ENCODE measurements at regions not wholly inside any gene's neighbourhood (a gene's known extent, or its start where the extent isn't known, plus 50 kb on each side); places are given as distances from the start of the nearest gene placed in this dataset.

DNA sequence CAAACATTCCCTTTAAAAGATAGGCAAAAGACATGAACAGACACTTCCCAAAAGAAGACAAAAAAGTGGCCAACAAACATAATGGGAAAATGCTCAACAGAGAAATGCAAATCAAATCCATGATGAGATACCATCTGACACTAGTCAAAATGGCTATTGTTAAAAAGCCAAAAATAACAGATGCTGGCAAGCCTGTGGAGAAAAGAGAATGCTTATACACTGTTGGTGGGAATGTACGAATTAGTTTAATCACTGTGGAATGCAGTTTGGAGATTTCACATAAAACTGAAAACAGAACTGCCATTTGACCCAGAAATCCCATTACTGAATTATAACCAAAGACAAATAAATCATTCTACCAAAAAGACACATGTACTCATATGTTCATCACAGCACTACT is 58.3 kb upstream of the WDR41 start:
- Histone ChIP-seq H3K27me3 (ENCODE audit: control insufficient read depth, insufficient read depth, low read length) (peaks cover 2% of the 10 kb centered on the region; the same call in 1 of the 2 replicates), H3K36me3 (ENCODE audit: control insufficient read depth, insufficient read depth, low read length) (no peaks in the 10 kb centered on the region), H2BK20ac (ENCODE audit: low read depth, low read length) (no peak overlapping the region), H2BK5ac (ENCODE audit: low read depth, low read length, poor library complexity, severe bottlenecking) (no peak overlapping the region), H2BK120ac (ENCODE audit: low read depth, low read length) (no peak overlapping the region), H3K9me1 (ENCODE audit: insufficient read depth, low read length) (no peaks in the 10 kb centered on the region), H2AFZ (replicated peaks; ENCODE audit: low read length, poor library complexity) (no peak overlapping the region), H2AK5ac (ENCODE audit: low read depth, low read length) (no peak overlapping the region), H3K56ac (ENCODE audit: extremely low read depth, insufficient read depth, low read length) (no peak overlapping the region), H3K18ac (ENCODE audit: low read depth, low read length) (no peak overlapping the region), H3K9me3 (ENCODE audit: control insufficient read depth, insufficient read depth, low read length) (no peaks in the 10 kb centered on the region), H3K23ac (ENCODE audit: low read depth, low read length) (no peak overlapping the region), H2AK9ac (replicated peaks; ENCODE audit: low read depth, low read length, poor library complexity) (no peak overlapping the region), H4K5ac (ENCODE audit: low read depth, low read length) (no peak overlapping the region), H3K27ac (ENCODE audit: insufficient read depth, low read length) (no peak overlapping the region), H3K4me2 (ENCODE audit: low read depth, low read length) (no peak overlapping the region), H4K8ac (ENCODE audit: low read depth in 2 of 2, low read length in 2 of 2) (no peak overlapping the region), H3K4ac (ENCODE audit: low read depth, low read length) (no peak overlapping the region), H4K20me1 (ENCODE audit: insufficient read depth, low read length) (no peaks in the 10 kb centered on the region), H3K14ac (replicated peaks; ENCODE audit: low read depth, low read length) (no peak overlapping the region), H4K91ac (ENCODE audit: insufficient read depth, low read depth, low read length) (no peak overlapping the region), H3K4me1 (ENCODE audit: control insufficient read depth, insufficient read depth, low read length) (no peaks in the 10 kb centered on the region), H3K4me3 (ENCODE audit: insufficient read depth, low read depth, low read length) (no peak overlapping the region), H3K79me1 (ENCODE audit: low read depth in 1 of 2, low read length in 2 of 2) (no peaks in the 10 kb centered on the region), H2BK15ac (ENCODE audit: low read depth, low read length) (no peak overlapping the region), H3K9ac (ENCODE audit: low read depth, low read length) (no peak overlapping the region)
- POLR2A ChIA-PET (ENCODE audit: unreplicated experiment), result no interaction called here
- DNase-seq, result no peak
- no peak for ATAC-seq (ENCODE audit: low read depth)
- BruUV-seq (replicated peaks), result no TSS peak
- WGBS, 2 experiments (ENCODE audit: extremely low coverage in 2 of 2, insufficient read length in 1 of 2), result no CpG with 5 or more reads among the region's 1 CpG
- no peak for TF ChIP-seq MAZ (IDR thresholded peaks at IDR 0.05; ENCODE audit: borderline replicate concordance, low read depth, low read length)
- TF ChIP-seq, protein P1, sequence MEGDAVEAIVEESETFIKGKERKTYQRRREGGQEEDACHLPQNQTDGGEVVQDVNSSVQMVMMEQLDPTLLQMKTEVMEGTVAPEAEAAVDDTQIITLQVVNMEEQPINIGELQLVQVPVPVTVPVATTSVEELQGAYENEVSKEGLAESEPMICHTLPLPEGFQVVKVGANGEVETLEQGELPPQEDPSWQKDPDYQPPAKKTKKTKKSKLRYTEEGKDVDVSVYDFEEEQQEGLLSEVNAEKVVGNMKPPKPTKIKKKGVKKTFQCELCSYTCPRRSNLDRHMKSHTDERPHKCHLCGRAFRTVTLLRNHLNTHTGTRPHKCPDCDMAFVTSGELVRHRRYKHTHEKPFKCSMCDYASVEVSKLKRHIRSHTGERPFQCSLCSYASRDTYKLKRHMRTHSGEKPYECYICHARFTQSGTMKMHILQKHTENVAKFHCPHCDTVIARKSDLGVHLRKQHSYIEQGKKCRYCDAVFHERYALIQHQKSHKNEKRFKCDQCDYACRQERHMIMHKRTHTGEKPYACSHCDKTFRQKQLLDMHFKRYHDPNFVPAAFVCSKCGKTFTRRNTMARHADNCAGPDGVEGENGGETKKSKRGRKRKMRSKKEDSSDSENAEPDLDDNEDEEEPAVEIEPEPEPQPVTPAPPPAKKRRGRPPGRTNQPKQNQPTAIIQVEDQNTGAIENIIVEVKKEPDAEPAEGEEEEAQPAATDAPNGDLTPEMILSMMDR (conservative IDR thresholded peaks at IDR 0.05; ENCODE audit: low read depth, low read length), result no peak
- TF ChIP-seq, protein P2, sequence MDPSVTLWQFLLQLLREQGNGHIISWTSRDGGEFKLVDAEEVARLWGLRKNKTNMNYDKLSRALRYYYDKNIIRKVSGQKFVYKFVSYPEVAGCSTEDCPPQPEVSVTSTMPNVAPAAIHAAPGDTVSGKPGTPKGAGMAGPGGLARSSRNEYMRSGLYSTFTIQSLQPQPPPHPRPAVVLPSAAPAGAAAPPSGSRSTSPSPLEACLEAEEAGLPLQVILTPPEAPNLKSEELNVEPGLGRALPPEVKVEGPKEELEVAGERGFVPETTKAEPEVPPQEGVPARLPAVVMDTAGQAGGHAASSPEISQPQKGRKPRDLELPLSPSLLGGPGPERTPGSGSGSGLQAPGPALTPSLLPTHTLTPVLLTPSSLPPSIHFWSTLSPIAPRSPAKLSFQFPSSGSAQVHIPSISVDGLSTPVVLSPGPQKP (IDR thresholded peaks at IDR 0.05; ENCODE audit: borderline replicate concordance, low read depth, low read length), result no peak
- no peak for TF ChIP-seq CEBPB (IDR thresholded peaks at IDR 0.05; ENCODE audit: low read depth, low read length)
- no peak for TF ChIP-seq RFX5 (IDR thresholded peaks at IDR 0.05; ENCODE audit: low read depth, low read length)
- TF ChIP-seq MAFK (IDR thresholded peaks at IDR 0.05; ENCODE audit: low read depth, low read length), result no peak
- TF ChIP-seq CHD1 (IDR thresholded peaks at IDR 0.05; ENCODE audit: low read depth, low read length), result no peak
- in situ Hi-C loops (cut with MboI; ENCODE audit: low sequenced_read_pairs), result loop anchor here (25.0 kb wide), 1 partner anchor 712 kb away; no protein-coding TSS in a partner anchor
- dilution Hi-C loops (cut with HindIII; ENCODE audit: low sequenced_read_pairs, unreplicated experiment), result no loop called here
- intact Hi-C loops (cut with micrococcal nuclease), result no loop called here
- CTCF ChIA-PET, result no interaction called here

All from IMR-90 (cell line).